Esophagus squamous epithelium (tissue), 5 donors: ENCODE measurements at regions not wholly inside any gene's neighbourhood (a gene's known extent, or its start where the extent isn't known, plus 50 kb on each side); places are given as distances from the start of the nearest gene placed in this dataset.

Source experiments
- DNase-seq: peaks from one replicate; lab custom pipeline; 2025; lab: John Stamatoyannopoulos, UW
- H3K27ac ChIP-seq, 4 donors: fragments of 200-600 bp; sonication (generic); one replicate each; pipeline ENCODE4 v1.5.1; 2016 to 2019; ENCODE audit warnings: mild to moderate bottlenecking in 1 of 4
- H3K27me3 ChIP-seq, 4 donors: fragments of 200-600 bp; sonication (generic); 1 replicate in 3 of 4; 2 replicates in 1 of 4; pipeline versions ENCODE4 v1.5.1 to v1.6.0; 2017 to 2021; ENCODE audit warnings: antibody characterized with exemption in 1 of 4
- H3K36me3 ChIP-seq, 3 donors: fragments of 200-600 bp; sonication (generic); one replicate each; pipeline ENCODE4 v1.5.1; 2016 to 2019
- H3K4me1 ChIP-seq, 3 donors: fragments of 200-600 bp; sonication (generic); one replicate each; pipeline ENCODE4 v1.5.1; 2017 to 2019
- H3K4me3 ChIP-seq, 4 donors: fragments of 200-600 bp; sonication (generic); 1 replicate in 3 of 4; 2 replicates in 1 of 4; pipeline ENCODE4 v1.5.1; 2016 to 2019; ENCODE audit warnings: mild to moderate bottlenecking in 2 of 4, moderate library complexity in 1 of 4
- H3K9me3 ChIP-seq, 3 donors: fragments of 200-600 bp; sonication (generic); one replicate each; pipeline ENCODE4 v1.5.1; 2016 to 2019
- CTCF ChIP-seq, 6 experiments: fragments of 450-650 bp in 4 of 6; fragments of 200-600 bp in 2 of 6; sonication (generic) in 2 of 6; IDR thresholded peaks; one replicate each; pipeline ENCODE4 v1.5.1; 2016 to 2019; ENCODE audit warnings: antibody characterized with exemption in 6 of 6, mild to moderate bottlenecking in 4 of 6, moderate library complexity in 4 of 6
- POLR2A ChIP-seq, 4 donors: fragments of 450-650 bp; IDR thresholded peaks; one replicate each; pipeline ENCODE4 v1.6.1; 2017; ENCODE audit warnings: antibody characterized with exemption in 4 of 4, mild to moderate bottlenecking in 4 of 4, moderate library complexity in 3 of 4
- WGBS, 2 donors: methylation state at CpG; one replicate each; pipeline ENCODE4 v1.1.5; 2018; 5-methylcytosine and 5-hydroxymethylcytosine counted together
- intact Hi-C: fragments of 100-400 bp; cut with DNase I; formaldehyde crosslinking; loops from one replicate; pipeline ENCODE4 v1.15.0; 2022
- donor health status: DM: yes; HTN: yes; CAD: no.

DNA sequence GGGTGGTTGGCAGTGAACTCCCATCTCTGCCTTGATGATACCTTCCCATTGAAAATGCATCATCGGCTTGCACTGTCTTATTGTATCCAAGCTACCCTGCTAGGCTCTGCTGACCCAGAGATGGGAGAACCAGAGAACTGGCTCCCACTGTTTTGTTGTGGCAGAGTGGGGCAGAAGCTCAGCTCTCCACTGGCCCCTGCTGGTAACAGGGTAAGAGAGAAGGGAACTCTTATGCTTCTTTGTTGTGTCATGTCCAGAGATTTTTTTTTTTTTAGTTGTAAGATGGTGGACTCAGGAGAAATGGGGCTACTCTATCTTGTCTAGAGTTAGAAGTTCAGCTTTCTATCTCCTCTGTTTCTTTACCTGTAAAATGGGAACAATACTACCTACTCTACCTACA lies 100.5 kb upstream of the SDK1 start:
- H3K9me3 ChIP-seq = no peaks in the 10 kb centered on the region
- TF ChIP-seq POLR2A (IDR thresholded peaks at IDR 0.05) = no peak
- peak in 4 of 6 experiments; percentile 12 to 47 (median 19) for TF ChIP-seq CTCF (IDR thresholded peaks at IDR 0.05)
- intact Hi-C loops = no loop called here
- DNase-seq = no peak
- peaks cover 3 to 14% (median 7%) of the 10 kb centered on the region in 3 donors for H3K4me1 ChIP-seq
- H3K27ac ChIP-seq = no peak overlapping the region
- H3K4me3 ChIP-seq = no peak overlapping the region
- 75 to 83% methylated on average over 1 of the region's 1 CpG for WGBS, 2 donors
- no peaks in the 10 kb centered on the region for H3K36me3 ChIP-seq
- H3K27me3 ChIP-seq = peaks cover 0 to 45% (median 0%) of the 10 kb centered on the region in 4 donors

GRCh38 chr7:3201306-3201705 lies 99.7 kb upstream of the SDK1 start:
- no peak overlapping the region for H3K27ac ChIP-seq
- no peaks in the 10 kb centered on the region for H3K9me3 ChIP-seq
- TF ChIP-seq CTCF (IDR thresholded peaks at IDR 0.05) (no peak), POLR2A (IDR thresholded peaks at IDR 0.05) (no peak)
- H3K27me3 ChIP-seq = peaks cover 0 to 48% (median 0%) of the 10 kb centered on the region in 4 donors
- H3K36me3 ChIP-seq = no peaks in the 10 kb centered on the region
- peaks cover 3 to 14% (median 7%) of the 10 kb centered on the region in 3 donors for H3K4me1 ChIP-seq
- no peak for DNase-seq
- 57 to 75% methylated on average over 1 of the region's 1 CpG for WGBS, 2 donors
- intact Hi-C loops = no loop called here
- H3K4me3 ChIP-seq = no peak overlapping the region

- intact Hi-C loops = no loop called here
- Histone ChIP-seq H3K27me3 (peaks cover 0 to 45% (median 0%) of the 10 kb centered on the region in 4 donors), H3K36me3 (no peaks in the 10 kb centered on the region), H3K27ac (no peak overlapping the region), H3K9me3 (no peaks in the 10 kb centered on the region), H3K4me3 (no peak overlapping the region), H3K4me1 (peaks cover 3 to 14% (median 7%) of the 10 kb centered on the region in 3 donors)
- TF ChIP-seq CTCF (IDR thresholded peaks at IDR 0.05) (no peak), POLR2A (IDR thresholded peaks at IDR 0.05) (no peak)
- no peak for DNase-seq
- WGBS, 2 donors = 58 to 91% methylated on average over 3 to 6 of the region's 6 CpGs
Observed at GRCh38 chr7:3201937-3202710, 98.9 kb upstream of the SDK1 start.

DNA sequence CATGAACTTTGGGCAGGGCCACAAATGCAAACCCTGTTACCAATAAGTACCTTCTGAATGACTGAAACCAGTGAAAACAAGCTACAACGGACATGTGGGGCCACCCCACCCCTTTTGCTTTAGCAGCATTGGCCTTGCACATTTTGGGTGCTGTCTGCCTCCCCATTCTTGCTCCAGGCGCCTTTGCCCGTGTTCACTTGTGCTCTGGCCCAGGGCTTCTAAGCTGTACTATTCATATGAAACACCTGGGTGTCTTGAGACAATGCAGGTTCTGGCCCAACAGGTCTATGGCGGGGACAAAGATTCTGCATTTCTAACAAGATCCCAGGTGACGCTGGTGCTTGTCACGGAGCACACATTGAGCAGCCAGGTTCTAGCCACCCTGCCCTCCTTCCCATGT lies 96.5 kb upstream of the SDK1 start:
- intact Hi-C loops = no loop called here
- Histone ChIP-seq H3K4me1 (peaks cover 3 to 14% (median 7%) of the 10 kb centered on the region in 3 donors), H3K36me3 (no peaks in the 10 kb centered on the region), H3K4me3 (no peak overlapping the region), H3K27me3 (peaks cover 0 to 44% (median 0%) of the 10 kb centered on the region in 4 donors), H3K9me3 (no peaks in the 10 kb centered on the region), H3K27ac (no peak overlapping the region)
- 77 to 78% methylated on average over 6 of the region's 6 CpGs for WGBS, 2 donors
- TF ChIP-seq CTCF (IDR thresholded peaks at IDR 0.05) (no peak), POLR2A (IDR thresholded peaks at IDR 0.05) (no peak)
- no peak for DNase-seq

DNA sequence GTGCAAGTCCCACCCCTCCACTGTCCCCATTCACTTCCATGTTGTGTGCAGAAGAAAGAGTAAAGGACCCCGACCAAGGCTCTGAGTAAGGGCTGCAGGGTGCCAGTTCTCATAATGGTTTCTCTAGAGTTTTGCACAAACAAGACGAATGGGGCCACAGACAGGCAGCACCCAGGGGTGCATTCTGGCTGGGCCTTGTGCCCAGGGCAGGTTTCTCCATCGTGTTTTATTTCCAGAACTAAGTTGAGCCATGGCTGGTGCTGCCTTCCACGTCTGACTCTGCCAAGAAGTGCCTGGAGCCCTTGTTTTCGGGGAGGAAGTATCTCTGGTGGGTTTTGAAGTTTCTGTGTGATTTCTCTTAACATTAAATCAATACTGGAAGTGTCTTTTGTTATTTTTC lies 95.0 kb upstream of the SDK1 start:
- TF ChIP-seq CTCF (IDR thresholded peaks at IDR 0.05) (no peak), POLR2A (IDR thresholded peaks at IDR 0.05) (no peak)
- Histone ChIP-seq H3K27me3 (peaks cover 0 to 39% (median 0%) of the 10 kb centered on the region in 4 donors), H3K4me1 (peaks cover 3 to 14% (median 7%) of the 10 kb centered on the region in 3 donors), H3K27ac (no peak overlapping the region), H3K9me3 (no peaks in the 10 kb centered on the region), H3K4me3 (no peak overlapping the region), H3K36me3 (no peaks in the 10 kb centered on the region)
- DNase-seq = no peak
- 63 to 67% methylated on average over 3 to 4 of the region's 5 CpGs for WGBS, 2 donors
- intact Hi-C loops = no loop called here
